ENCODE measurements at regions not wholly inside any gene's neighbourhood (a gene's known extent, or its start where the extent isn't known, plus 50 kb on each side); places are given as distances from the start of the nearest gene placed in this dataset.
"Not testable (repeated sequence)": the region's sequence is repeated elsewhere in the genome, so short reads cannot be mapped to it uniquely, and the experiment has no call there.

- H3K9me3 ChIP-seq (ENCODE audit: control insufficient read depth, low read length, poor library complexity, severe bottlenecking): no peaks in the 10 kb centered on the region
- ATAC-seq (no peak), DNase-seq (no peak)
- H3K27ac Mint-ChIP-seq: no peak overlapping the region
- peaks cover 51% of the 10 kb centered on the region for H3K27me3 Mint-ChIP-seq
- peaks cover 3% of the 10 kb centered on the region for H3K36me3 Mint-ChIP-seq (ENCODE audit: low read depth)
- no peak overlapping the region for H3K4me3 Mint-ChIP-seq
- no peaks in the 10 kb centered on the region for H3K4me1 Mint-ChIP-seq
These were observed 211.3 kb upstream of the ARL4C start for GRCh38 chr2:234708091-234708683.

GRCh38 chr2:234706086-234706485, 209.2 kb upstream of the ARL4C start:
- H3K27me3 Mint-ChIP-seq: peaks cover 59% of the 10 kb centered on the region

GRCh38 chr2:234705108-234705507, 208.2 kb upstream of the ARL4C start:
- H3K4me1 Mint-ChIP-seq: no peaks in the 10 kb centered on the region
- no peak overlapping the region for H3K27ac Mint-ChIP-seq

More at GRCh38 chr2:234706086-234706485, 209.2 kb upstream of the ARL4C start:
- Mint-ChIP-seq H3K4me1 (no peaks in the 10 kb centered on the region), H3K36me3 (ENCODE audit: low read depth) (peaks cover 3% of the 10 kb centered on the region), H3K27ac (no peak overlapping the region), H3K4me3 (no peak overlapping the region)
- ATAC-seq (no peak), DNase-seq (no peak)
- no peaks in the 10 kb centered on the region for H3K9me3 ChIP-seq (ENCODE audit: control insufficient read depth, low read length, poor library complexity, severe bottlenecking)

GRCh38 chr2:234703258-234703657, 206.4 kb upstream of the ARL4C start:
- H3K36me3 Mint-ChIP-seq (ENCODE audit: low read depth): no peaks in the 10 kb centered on the region
- no peaks in the 10 kb centered on the region for H3K4me1 Mint-ChIP-seq
- no peak overlapping the region for H3K4me3 Mint-ChIP-seq
- no peak overlapping the region for H3K27ac Mint-ChIP-seq
- ATAC-seq (no peak), DNase-seq (no peak)
- H3K27me3 Mint-ChIP-seq: peaks cover 33% of the 10 kb centered on the region
- no peaks in the 10 kb centered on the region for H3K9me3 ChIP-seq (ENCODE audit: control insufficient read depth, low read length, poor library complexity, severe bottlenecking)

More at GRCh38 chr2:234705108-234705507, 208.2 kb upstream of the ARL4C start:
- no peak for DNase-seq
- H3K9me3 ChIP-seq (ENCODE audit: control insufficient read depth, low read length, poor library complexity, severe bottlenecking): no peaks in the 10 kb centered on the region
- ATAC-seq: no peak
- Mint-ChIP-seq H3K36me3 (ENCODE audit: low read depth) (peaks cover 2% of the 10 kb centered on the region), H3K27me3 (peaks cover 49% of the 10 kb centered on the region), H3K4me3 (no peak overlapping the region)

GRCh38 chr2:234702731-234703225, 205.9 kb upstream of the ARL4C start:
- H3K27ac Mint-ChIP-seq: no peak overlapping the region

GRCh38 chr2:234701841-234702240, 205.0 kb upstream of the ARL4C start:
- DNase-seq (no peak), ATAC-seq (no peak)
- Mint-ChIP-seq H3K36me3 (ENCODE audit: low read depth) (no peaks in the 10 kb centered on the region), H3K4me1 (no peaks in the 10 kb centered on the region), H3K4me3 (no peak overlapping the region), H3K27ac (no peak overlapping the region), H3K27me3 (peaks cover 21% of the 10 kb centered on the region)
- no peaks in the 10 kb centered on the region for H3K9me3 ChIP-seq (ENCODE audit: control insufficient read depth, low read length, poor library complexity, severe bottlenecking)

More at GRCh38 chr2:234702731-234703225, 205.9 kb upstream of the ARL4C start:
- H3K4me3 Mint-ChIP-seq: no peak overlapping the region
- no peaks in the 10 kb centered on the region for H3K9me3 ChIP-seq (ENCODE audit: control insufficient read depth, low read length, poor library complexity, severe bottlenecking)
- H3K27me3 Mint-ChIP-seq: peaks cover 28% of the 10 kb centered on the region
- ATAC-seq (no peak), DNase-seq (no peak)
- H3K4me1 Mint-ChIP-seq: no peaks in the 10 kb centered on the region
- no peaks in the 10 kb centered on the region for H3K36me3 Mint-ChIP-seq (ENCODE audit: low read depth)

- ATAC-seq (no peak), DNase-seq (no peak)
- Mint-ChIP-seq H3K36me3 (ENCODE audit: low read depth) (no peaks in the 10 kb centered on the region), H3K27ac (no peak overlapping the region), H3K4me1 (no peaks in the 10 kb centered on the region), H3K4me3 (no peak overlapping the region), H3K27me3 (peaks cover 21% of the 10 kb centered on the region)
- no peaks in the 10 kb centered on the region for H3K9me3 ChIP-seq (ENCODE audit: control insufficient read depth, low read length, poor library complexity, severe bottlenecking)
These were observed 204.5 kb upstream of the ARL4C start for GRCh38 chr2:234701421-234701820.

- no peak overlapping the region for H3K4me3 Mint-ChIP-seq
- H3K9me3 ChIP-seq (ENCODE audit: control insufficient read depth, low read length, poor library complexity, severe bottlenecking): no peaks in the 10 kb centered on the region
- ATAC-seq (no peak), DNase-seq (no peak)
- H3K4me1 Mint-ChIP-seq: no peaks in the 10 kb centered on the region
- H3K36me3 Mint-ChIP-seq (ENCODE audit: low read depth): no peaks in the 10 kb centered on the region
- peaks cover 22% of the 10 kb centered on the region for H3K27me3 Mint-ChIP-seq
- no peak overlapping the region for H3K27ac Mint-ChIP-seq
These were observed 202.6 kb upstream of the ARL4C start for GRCh38 chr2:234699456-234699855.

- H3K4me1 Mint-ChIP-seq; H3K9me3 ChIP-seq (ENCODE audit: control insufficient read depth, low read length, poor library complexity, severe bottlenecking); DNase-seq; H3K27ac Mint-ChIP-seq; H3K4me3 Mint-ChIP-seq; H3K36me3 Mint-ChIP-seq (ENCODE audit: low read depth); ATAC-seq: not testable (repeated sequence)
- peaks cover 26% of the 10 kb centered on the region for H3K27me3 Mint-ChIP-seq
These were observed 200.5 kb upstream of the ARL4C start for GRCh38 chr2:234697300-234697876.

- no peaks in the 10 kb centered on the region for H3K9me3 ChIP-seq (ENCODE audit: control insufficient read depth, low read length, poor library complexity, severe bottlenecking)
- Mint-ChIP-seq H3K36me3 (ENCODE audit: low read depth) (no peaks in the 10 kb centered on the region), H3K27me3 (peaks cover 28% of the 10 kb centered on the region), H3K27ac (no peak overlapping the region), H3K4me1 (no peaks in the 10 kb centered on the region), H3K4me3 (no peak overlapping the region)
- ATAC-seq (no peak), DNase-seq (no peak)
These were observed 199.1 kb upstream of the ARL4C start for GRCh38 chr2:234695981-234696380.

- DNase-seq: no peak
- H3K27me3 Mint-ChIP-seq: peaks cover 40% of the 10 kb centered on the region
- no peaks in the 10 kb centered on the region for H3K9me3 ChIP-seq (ENCODE audit: control insufficient read depth, low read length, poor library complexity, severe bottlenecking)
- no peaks in the 10 kb centered on the region for H3K4me1 Mint-ChIP-seq
- H3K36me3 Mint-ChIP-seq (ENCODE audit: low read depth): no peaks in the 10 kb centered on the region
- no peak overlapping the region for H3K27ac Mint-ChIP-seq
- no peak overlapping the region for H3K4me3 Mint-ChIP-seq
- no peak for ATAC-seq
These were observed 197.5 kb upstream of the ARL4C start for GRCh38 chr2:234694244-234695013.

GRCh38 chr2:234693681-234694190, 196.9 kb upstream of the ARL4C start:
- H3K4me3 Mint-ChIP-seq; ATAC-seq; H3K36me3 Mint-ChIP-seq (ENCODE audit: low read depth); H3K27ac Mint-ChIP-seq; H3K9me3 ChIP-seq (ENCODE audit: control insufficient read depth, low read length, poor library complexity, severe bottlenecking); H3K4me1 Mint-ChIP-seq; DNase-seq: not testable (repeated sequence)
- peaks cover 45% of the 10 kb centered on the region for H3K27me3 Mint-ChIP-seq

- H3K36me3 Mint-ChIP-seq (ENCODE audit: low read depth); H3K27ac Mint-ChIP-seq; DNase-seq; ATAC-seq; H3K4me3 Mint-ChIP-seq; H3K4me1 Mint-ChIP-seq; H3K9me3 ChIP-seq (ENCODE audit: control insufficient read depth, low read length, poor library complexity, severe bottlenecking): not testable (repeated sequence)
- peaks cover 45% of the 10 kb centered on the region for H3K27me3 Mint-ChIP-seq
These were observed 196.3 kb upstream of the ARL4C start for GRCh38 chr2:234693191-234693590.
